Inflammatory macrophage (primary cell): ENCODE measurements at regions not wholly inside any gene's neighbourhood (a gene's known extent, or its start where the extent isn't known, plus 50 kb on each side); places are given as distances from the start of the nearest gene placed in this dataset.
"Not testable (repeated sequence)": the region's sequence is repeated elsewhere in the genome, so short reads cannot be mapped to it uniquely, and the experiment has no call there.

ENCODE experiments used
- DNase-seq, 2 donors: peaks; one replicate each; pipeline ENCODE4 v3.0.0-alpha.2; 2020 to 2022

DNA sequence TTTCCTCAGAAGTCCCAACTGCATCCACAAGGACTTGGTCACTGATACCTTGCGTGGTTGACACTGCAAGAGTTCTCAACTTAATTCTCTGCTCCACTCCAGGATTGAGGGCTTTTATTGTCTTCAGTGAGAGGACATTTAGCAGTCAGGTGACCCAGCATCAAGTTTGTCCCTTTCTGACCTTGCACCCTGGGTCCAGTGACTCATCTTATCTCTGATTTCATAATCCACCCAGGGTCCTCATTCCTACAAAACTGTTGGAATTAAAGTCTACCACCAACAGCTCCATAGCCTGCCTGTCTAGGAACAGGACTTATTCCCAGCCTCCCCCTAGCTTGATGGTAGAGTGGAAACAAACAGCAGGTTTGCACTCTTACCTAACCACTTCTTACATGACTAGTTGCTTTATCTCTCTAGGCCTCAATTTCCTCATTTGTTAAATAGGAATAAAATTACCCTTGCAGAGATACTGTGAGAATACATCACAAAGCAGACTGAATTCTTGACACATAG lies 151.3 kb upstream of the LPP start:
- no peak for DNase-seq

DNA sequence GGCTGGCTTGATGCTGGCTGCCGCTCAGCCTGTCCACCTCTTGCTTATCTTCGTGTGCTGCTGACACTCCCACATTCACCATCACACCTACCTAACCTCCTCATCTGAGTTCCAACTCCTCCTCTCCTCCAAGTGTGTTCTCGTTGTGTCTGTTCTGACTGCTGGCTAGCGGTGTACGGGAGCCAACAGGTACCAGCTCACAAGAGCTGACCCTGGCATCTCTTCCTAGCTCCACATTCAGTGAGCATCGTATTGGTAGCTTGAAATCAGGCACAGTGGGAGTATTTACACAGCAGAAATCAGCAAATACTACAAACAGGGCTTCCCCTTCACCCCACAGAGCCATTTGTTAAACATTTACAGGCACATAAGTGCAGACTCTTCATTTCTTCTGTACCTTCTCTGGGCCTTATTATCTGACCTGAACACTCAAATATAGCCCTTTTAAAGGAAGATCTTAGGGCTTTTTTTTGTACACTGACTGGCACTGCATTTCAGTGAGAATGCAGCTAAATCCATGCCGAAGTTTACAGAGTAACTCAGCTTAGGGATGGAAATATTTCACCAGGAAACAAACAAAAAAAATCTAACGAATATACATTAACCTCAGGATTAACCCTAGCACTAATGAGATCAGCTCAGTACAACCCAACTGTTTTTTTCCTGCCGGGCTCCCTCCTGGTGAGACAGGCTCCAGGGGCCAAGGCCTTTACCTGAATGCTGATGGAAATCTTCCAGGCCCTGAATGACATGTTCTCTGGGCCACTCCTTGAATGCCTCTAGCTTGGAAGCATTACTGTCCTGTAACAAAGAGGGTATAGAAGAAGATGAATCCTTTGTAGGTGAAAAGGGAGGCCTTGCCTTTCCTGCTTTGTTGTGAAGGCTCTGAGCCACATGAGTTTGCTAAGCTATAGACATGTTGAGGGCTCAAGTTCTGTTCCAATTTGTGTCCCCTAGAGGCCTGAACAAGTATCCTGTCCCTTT lies 150.5 kb upstream of the LPP start:
- DNase-seq, result no peak

DNA sequence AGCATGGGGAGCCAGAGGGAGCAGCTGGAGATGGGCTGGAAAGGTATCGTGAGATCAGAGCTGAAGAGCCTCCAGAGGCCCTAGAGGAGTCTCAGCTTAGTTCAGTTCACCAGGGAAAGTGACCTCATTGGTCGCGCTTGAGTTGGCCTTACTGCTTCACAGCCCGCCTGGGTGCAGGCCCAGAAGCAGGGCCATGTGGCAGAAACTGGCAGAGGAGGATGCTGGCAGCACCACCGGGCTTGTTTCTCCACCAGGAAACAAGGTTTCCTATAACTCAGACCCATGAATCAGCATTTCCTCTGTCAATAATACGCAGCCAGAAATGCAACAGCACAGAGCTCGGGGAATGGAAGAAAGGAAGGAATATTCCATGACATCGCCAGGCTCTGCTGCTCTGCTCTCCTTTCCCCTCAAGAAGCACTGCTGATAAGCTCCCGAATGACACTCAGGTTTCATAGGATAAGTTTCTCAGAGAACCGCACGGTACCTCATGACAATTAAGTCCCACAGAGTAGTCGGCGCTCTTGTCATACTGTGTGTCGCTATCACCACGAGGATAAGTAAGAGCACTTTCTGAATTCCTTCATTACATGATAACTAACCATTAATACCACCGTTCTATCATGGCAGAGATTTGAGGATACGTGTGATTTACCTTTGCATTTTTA lies 147.1 kb upstream of the LPP start:
- peak in 1 of 2 donors; percentile 7 for DNase-seq

DNA sequence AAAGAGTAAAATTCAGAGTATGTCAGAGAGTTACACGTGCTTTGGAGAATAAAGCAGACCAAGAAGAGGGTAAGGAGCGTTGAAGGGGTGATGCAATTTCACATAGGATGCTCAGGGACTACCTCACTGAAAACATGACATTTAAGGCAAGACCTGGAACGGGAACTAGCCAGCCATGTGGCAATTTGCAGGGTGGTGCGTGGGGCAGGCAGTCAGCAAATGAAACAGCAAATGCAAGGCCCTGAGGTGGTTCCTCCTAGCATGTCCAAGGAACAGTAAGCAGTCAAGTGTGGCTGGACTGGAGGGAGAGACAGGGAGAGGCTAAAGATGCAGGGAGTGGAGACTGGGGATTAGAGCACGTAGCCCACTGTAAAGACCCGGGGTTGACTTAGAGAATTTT lies 146.1 kb upstream of the LPP start:
- DNase-seq, result peak; percentile 92 to 97

DNA sequence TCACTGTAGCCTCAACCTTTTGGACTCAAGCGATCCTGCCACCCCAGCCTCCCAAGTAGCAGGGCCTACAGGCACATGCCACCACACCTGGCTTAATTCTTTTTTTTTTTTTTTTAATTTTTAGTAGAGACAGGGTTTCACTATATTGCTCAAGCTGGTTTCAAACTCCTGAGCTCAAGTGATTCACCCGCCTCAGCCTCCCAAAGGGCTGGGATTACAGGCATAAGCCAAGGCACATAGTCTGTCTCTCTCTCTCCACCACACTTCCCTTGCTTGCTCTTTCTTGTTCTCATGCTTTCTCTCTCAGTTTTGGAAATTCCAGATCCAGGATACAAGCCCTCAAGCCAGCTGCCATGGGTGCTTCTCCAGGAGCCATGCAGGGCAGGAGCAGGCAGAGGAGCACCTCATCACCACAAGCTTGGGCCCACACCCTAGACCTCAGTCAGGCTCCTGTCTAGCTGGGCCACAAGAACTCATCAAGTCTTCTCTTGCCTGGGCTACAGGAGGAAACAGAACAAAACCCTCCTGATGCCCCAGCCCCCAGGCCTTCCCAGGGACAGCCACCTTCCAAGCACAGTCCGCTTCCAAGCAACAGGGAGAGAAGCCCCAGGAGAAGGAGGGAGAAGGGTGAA lies 145.3 kb upstream of the LPP start:
- peak in 1 of 2 donors; percentile 14 for DNase-seq

DNA sequence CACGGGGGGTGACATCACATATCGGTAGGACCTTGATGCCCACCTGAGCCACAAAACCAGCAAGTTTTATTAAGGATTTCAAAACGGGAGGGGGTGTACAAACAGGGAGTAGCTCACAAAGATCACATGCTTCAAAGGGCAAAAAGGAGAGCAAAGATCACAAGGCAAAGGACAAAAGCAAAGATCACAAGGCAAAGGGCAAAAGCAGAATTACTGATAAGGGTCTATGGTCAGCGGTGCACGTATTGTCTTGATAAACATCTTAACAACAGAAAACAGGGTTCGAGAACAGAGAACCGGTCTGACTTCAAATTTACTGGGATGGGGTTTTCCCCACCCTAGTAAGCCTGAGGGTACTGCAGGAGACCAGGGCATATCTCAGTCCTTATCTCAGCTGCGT lies 143.5 kb upstream of the LPP start:
- DNase-seq, result no peak

DNA sequence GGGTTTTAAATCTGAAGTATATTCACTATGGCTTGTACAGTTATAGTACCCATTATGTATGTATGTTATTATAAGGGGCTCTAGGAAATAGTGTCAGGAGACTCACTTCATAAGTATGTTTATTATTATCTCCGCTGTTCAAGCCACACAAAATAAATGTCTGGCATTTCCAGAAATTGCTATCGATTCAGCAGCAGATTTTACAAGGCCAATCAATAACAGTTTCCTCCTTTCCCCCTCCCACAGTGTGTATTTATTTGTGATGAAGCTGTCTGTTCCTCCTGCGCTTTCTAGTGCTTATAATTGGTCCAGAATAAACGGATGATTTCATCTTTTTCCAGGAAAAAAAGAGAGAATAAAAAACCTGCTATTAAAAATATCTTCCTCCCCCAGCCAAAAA lies 134.2 kb upstream of the LPP start:
- no peak for DNase-seq

DNA sequence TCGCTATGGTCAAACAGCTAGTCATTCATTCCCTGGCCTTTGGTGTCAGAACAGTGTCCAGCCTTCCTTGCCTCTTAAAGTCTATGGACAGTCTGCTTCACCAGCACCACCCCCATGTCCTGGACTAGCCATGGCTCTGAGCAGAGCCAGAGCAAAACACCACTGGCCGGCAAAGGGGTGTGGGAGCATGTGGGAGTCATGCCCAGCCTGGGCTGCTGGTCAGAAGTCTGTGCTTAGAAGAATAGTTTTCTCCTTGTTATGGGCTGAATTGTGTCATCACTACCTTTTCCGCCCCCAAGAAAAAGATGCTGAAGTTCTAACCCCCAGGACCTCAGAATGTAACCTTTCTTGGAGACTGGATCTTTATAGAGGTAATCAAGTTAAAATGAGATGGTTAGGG lies 132.9 kb upstream of the LPP start:
- DNase-seq, result peak; percentile 14 to 65

DNA sequence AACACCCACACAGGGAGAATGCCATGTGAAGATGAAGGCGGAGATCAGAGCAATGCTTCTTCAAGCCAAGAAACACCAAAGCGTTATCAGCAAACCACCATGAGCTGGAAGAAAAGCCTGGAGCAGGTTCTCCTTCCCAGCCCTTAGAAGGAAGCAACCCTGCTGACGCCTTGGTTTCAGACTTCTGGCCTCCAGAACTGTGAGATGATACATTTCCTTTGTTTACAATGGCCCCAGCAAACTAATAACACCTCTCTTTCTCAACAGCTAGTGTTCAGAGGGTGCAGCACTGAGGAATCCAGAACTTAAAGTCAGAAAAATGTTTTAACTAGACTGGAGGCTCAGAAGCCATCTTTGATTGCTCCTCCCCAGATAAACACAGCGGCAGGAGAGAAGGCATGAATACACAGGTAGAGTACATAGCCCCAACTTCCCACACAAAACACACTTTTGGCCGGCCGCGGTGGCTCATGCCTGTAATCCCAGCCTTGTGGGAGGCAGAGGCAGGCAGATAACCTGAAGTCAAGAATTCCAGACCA lies 132.4 kb upstream of the LPP start:
- peak; percentile 86 to 97 for DNase-seq

DNA sequence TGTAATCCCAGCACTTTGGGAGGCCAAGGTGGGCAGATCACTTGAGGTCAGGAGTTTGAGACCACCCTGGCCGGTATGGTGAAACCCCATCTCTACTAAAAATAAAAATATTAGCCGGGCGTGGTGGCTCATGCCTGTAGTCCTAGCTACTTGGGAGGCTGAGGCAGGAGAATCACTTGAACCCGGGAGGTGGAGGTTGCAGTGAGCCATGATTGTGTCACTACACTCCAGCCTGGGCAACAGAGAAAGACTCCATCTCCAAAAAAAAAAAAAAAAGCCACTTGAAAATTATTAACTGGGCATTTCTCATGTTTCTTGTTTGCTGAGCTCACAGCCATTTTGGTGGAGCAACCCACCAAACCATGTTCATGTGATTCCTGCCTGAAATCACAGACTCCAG lies 131.1 kb upstream of the LPP start:
- not testable (repeated sequence) for DNase-seq

DNA sequence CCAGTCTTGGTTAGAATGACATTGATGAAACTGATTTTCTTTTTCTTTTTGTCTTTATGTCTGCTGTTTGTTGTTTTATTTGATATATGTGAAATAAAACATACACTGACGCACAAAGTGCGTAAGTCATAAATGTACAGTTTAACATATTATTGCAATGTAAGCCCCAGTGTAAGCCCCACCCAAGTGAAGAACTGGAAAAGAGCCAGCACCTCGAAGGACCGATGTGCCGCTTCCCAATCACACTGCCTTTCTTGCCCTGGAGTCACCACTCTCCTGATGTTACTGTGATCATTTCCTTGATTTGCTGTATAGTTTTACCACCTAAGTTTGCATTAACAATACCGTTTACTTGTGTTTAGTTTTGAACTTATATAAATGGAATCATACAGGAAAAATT lies 128.4 kb upstream of the LPP start:
- DNase-seq, result no peak

DNA sequence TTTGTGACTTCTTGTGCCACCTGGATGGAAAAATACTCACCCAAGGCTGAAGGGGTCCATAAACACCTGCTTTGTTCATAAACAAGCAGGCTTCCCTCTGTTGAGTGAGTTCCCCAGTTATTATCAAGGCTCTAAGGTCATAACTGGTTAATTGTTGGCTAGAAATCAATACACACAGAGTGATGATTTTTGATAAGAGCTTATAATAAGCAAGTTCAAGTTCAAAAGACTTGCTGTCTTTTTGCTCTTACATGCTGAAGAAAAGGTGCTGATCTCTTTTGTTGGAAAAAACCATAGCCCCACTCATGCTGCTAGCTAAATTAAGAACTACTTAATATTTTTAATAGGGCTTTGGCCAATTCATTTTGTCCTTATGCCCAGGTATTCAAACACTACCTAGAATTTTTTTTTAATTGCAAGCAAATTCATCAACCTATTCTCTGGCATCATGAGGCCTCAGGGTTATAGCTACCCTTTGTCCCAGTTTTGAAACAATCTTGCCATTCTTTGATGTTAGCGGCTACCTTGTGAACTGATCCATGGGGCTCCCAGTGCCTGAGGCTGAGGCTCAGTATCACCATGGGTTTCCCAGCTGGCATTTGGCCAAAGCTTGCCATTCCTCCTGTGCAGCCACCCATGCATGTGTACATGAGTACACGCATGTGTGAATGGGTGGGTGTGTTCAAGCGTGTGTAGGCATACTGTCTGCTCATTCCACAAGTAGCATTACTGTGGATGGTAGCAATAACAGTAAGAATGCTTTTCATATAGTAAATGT lies 127.6 kb upstream of the LPP start:
- no peak for DNase-seq

DNA sequence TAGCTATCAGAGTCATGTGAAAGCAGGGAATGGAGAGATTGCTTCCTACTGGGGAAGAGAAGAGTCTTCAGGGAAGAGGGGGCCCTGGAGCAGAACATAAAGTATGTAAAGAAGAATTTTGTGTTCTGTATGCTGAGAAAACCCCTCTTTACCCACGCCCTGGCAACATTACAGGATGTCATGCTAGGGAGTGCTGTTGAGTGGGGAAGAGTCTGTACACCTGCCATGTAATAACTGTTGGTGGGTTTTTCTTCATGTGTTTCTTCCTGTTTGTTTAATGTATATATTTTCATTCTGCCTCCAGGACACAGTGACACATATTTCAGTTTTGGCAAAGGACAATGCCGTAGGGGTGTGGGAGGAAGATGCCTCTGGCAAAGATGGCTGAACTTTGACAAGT lies 122.8 kb upstream of the LPP start:
- DNase-seq, result no peak

DNA sequence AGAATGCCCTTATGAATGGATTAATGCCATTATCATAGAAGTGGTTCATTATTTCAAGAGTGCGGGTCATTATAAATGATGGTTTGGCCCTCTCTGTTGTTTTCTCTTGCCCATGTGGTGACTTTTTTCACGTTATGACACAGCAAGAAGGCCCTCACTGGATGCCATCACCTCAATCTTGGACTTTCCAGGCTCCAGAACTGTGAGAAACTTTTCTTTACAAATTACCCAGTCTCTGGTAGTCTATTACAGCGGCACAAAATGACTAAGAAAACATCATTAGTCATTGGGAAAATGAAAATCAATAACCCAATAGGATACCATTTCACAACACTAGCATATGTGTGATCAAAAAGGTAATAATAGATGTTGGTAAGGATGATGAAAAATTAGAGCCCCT lies 119.0 kb upstream of the LPP start:
- no peak for DNase-seq

DNA sequence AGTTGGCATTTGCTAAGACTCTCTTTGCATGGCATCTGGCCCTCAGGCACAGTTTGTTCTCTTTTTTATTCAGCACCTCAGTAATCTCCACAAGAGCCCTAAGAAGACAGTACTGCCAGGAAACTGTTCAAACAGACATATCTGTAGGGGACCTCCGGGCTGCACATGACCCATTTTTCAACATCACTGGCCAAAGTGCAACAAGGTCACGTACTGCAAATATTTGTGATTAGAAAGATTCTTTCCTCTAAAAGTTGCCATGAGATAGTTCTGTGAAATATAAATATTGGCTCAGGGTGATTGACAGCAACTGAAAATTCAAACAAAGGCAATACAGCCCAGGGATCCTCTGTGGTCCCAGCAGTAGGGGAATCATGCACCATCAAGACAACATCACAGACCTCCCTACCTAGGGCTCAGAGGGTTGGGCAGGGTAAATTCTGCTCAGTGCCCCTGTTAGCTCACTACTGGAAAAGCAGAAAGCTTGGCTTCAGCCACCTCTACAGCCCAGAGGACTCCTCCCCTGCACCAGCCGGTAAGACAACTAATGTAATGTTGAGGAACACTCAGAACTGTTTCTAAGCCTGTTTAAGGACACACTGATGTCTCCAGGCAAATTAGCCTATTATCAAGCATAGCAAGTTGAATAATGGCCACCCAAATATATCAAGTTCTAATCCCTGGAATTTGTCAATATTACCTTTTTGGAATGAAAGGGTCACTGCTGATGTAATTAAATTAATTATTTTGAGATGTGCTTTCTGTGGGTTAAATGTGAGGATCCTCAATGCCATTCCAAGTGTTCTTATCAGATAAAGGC lies 117.4 kb upstream of the LPP start:
- DNase-seq, result no peak

DNA sequence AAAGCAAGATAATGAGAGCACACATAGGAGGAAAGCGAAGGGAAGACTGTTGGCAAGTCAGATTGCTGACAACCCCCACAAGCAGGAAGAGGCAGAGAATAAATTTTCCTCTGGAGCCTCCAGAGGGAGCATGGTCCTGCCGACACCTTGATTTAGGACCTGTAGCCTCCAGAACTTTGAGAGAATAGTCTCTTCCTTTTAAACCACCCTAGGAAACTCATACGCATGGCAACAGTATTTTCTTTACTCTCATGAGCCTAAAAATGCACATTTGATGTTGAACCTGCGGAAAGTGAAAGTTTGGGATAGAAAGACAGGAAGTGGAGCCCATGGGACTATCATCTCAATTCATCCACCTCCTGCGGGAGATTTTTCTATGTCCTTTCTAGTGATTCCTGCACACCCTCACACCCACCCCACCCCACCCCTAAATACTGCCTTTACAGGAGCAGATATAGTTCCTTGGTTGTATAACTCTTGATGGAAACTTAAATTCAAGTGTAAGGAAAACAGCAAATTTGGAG lies 116.7 kb upstream of the LPP start:
- DNase-seq, result no peak

DNA sequence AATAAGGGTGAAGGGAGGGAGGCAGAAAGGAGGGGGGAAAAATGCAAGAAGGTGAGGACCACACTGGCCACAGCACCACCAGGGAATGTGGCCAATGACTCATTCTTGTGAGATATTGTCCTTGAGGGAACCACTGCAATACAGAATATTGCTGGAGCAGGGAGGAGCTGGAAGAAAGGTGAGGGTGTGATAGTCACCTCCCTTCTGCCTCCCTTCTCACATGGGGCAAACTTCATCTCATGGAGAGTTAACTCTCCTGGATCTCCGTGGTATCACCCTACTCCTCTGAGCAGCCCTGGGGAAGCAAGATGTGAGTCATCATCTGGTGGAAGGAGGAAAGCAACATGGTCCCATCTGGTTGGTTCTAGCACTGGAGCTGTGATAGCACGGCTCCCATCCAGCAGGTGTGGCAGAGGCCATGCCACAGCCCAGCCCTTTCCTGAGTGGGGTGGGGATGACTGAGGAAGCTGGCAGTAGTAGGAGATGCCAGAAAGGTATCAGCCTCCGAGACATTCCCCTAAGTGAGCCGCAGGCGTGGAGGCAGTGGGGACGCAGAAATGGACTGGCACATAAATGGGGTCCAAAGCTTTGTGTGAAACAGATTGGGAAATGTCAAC lies 115.9 kb upstream of the LPP start:
- no peak for DNase-seq

DNA sequence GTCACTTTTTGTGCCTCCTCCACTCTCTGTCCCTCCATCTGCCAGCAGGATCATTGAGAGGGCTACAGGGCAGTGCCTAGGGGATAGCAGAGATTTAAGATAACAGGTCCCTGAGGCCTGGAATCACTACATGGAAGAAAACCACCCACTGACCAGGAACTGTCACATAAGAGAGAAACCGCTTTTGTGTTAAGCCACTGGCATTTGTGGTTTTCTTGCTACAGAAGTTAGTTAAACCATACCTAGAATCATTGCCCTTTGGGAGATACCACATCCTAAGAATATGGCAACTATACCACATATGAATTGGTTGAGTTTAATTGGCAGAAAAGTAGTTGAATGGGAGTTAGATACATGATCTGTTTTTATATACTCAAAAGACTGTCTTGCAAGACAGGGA lies 112.8 kb upstream of the LPP start:
- no peak for DNase-seq

DNA sequence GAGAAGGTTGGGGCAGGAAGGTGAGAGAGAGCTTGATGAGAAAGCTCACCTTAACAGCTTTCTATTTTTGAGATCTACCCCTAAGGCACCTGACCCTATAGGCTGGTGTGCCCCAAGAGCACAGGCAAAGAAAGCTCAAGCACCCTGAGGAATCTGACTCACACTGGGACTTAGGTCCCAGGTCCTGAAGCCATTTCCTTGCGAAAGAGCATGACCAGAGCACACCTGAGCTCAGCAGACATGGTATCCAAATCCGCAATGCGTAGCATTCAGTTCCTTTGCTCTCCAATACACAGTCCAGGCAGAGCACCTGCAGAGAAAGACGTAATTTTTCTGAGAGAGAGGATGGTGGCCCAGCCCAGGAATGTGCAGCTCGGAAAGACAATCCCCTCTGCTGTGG lies 112.1 kb upstream of the LPP start:
- DNase-seq, result no peak

DNA sequence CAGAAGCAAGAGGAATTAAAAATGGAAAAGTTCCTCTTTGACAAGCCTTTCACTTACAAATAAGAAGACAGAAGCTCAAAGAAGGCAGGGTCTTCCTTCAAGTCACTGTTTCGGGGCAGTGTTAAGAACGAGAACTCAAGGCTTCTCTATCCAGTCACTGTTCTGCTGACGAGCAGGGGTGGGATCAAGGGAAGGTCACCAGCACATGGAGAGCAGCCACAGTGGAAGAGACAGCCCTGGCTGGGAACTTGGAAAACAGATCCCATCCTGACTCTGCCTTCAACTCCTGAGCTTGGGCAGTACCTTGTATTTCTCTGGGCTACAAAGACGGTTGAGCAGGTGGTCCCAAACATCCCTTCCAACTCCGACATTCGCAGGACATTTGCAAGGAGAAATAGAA lies 111.5 kb upstream of the LPP start:
- DNase-seq, result no peak

DNA sequence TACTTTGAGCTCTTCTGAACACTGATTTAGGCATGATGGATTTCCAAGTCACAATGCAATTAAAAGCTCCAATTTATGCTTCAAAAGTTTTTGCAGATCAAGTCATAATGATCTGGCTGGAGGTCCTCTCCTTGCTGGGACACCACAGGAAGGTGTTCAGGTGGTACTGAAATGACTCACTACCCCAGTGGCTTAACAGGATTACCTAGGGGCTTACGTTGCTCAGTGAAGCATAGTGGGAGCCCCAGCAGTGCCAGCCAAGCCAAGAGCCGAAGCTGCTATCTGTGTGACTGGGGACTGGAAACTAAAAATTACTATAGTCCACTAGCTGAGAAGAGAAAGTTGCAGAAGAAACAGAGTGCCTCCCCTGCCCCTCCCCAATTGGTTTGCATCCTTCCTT lies 110.1 kb upstream of the LPP start:
- DNase-seq, result no peak
